ENCODE measurements at regions not wholly inside any gene's neighbourhood (a gene's known extent, or its start where the extent isn't known, plus 50 kb on each side); places are given as distances from the start of the nearest gene placed in this dataset.

DNA sequence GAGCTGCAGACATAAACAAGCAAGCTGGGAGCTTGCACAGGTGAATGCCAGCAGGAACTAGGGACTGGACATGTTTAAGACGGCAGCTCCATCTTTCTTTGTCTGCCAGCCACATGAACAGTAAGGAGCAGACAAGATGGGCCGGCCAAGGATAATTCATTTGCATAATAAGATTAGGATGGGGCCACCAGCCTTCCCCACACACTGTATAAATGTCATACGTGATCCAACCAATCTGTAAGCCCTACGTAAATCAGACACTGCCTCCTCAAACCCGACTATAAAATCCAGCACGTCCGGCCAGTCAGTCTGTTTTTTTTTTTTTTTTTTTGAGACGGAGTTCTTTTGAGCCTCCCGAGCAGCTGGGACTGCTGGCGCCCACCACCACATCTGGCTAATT, 75.6 kb upstream of the BOD1L1 start:
- DNase-seq (ENCODE audit: low spot score): no peak
- TF ChIP-seq, protein P1, sequence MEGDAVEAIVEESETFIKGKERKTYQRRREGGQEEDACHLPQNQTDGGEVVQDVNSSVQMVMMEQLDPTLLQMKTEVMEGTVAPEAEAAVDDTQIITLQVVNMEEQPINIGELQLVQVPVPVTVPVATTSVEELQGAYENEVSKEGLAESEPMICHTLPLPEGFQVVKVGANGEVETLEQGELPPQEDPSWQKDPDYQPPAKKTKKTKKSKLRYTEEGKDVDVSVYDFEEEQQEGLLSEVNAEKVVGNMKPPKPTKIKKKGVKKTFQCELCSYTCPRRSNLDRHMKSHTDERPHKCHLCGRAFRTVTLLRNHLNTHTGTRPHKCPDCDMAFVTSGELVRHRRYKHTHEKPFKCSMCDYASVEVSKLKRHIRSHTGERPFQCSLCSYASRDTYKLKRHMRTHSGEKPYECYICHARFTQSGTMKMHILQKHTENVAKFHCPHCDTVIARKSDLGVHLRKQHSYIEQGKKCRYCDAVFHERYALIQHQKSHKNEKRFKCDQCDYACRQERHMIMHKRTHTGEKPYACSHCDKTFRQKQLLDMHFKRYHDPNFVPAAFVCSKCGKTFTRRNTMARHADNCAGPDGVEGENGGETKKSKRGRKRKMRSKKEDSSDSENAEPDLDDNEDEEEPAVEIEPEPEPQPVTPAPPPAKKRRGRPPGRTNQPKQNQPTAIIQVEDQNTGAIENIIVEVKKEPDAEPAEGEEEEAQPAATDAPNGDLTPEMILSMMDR (IDR thresholded peaks at IDR 0.05; ENCODE audit: borderline replicate concordance, control extremely low read depth, extremely low read depth, insufficient read depth, missing control alignments): no peak
- in situ Hi-C loops (cut with MboI; ENCODE audit: low sequenced_read_pairs, unreplicated experiment): no loop called here

DNA sequence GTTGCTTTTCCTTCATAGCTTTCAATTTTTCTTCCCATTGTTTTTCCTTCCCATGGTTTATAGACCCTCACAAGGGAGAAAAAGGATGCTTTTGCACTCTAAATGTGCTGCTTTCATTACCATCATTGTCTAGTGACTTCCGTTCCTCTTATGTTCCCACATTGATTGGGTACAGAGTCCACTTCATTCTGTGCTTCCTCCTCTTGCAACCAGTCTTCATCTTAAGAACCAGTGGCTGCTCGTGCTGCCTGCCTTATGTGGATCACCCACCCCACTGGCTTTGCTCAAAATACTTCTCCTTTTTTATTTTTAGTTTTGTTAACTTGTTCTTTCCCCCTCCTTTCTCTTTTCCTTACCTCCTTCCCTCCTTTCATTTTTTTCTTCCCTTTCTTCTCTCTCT, 76.5 kb upstream of the BOD1L1 start:
- in situ Hi-C loops (cut with MboI; ENCODE audit: low sequenced_read_pairs, unreplicated experiment): no loop called here
- DNase-seq (ENCODE audit: low spot score): no peak
- TF ChIP-seq, protein P1 (IDR thresholded peaks at IDR 0.05; ENCODE audit: borderline replicate concordance, control extremely low read depth, extremely low read depth, insufficient read depth, missing control alignments): no peak

DNA sequence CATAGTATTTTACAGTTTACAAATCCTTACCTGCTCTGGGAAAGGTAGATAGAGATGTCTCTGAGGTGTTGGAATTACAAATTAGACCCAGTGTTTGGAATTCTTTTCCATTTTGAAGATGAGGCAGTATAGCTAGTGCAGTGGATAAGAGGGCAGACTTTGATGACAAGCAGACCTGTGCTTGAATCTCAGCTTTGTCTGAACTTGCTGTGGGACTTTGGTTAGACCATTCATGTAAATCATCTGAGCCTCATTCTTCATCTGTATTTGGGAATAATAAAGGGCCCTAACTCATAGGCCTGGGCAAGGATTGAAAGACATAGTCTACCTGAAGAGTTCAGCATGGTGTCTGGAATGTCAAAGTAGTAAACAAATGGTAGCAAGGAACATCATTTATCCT, 77.2 kb upstream of the BOD1L1 start:
- in situ Hi-C loops (cut with MboI; ENCODE audit: low sequenced_read_pairs, unreplicated experiment): no loop called here

DNA sequence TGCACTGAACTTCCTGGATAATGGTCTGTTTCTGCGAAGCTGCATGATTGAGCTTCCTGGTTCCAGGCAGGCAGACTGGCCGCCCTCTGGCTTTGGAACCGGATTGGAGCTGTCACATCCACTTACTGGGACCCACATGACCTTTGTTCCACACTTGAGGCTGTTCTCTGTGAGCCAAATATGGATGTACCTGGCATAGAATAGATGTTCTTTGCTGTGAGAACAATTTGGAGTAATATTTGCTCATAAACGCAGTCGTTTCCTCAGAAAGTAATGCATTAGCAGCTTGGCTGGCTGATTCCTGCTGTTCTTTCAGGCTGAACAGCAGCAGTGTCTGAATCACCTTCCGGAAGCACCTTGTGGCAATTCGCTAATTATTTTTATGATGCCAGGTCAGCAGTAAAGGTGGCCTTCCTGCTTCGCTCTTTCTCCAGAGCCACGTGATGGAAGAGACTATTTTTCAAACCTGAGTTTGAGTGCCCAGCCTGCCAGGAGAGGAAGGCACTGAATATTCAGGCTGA, 78.1 kb upstream of the BOD1L1 start:
- DNase-seq (ENCODE audit: low spot score): no peak
- TF ChIP-seq, protein P1 (IDR thresholded peaks at IDR 0.05; ENCODE audit: borderline replicate concordance, control extremely low read depth, extremely low read depth, insufficient read depth, missing control alignments): no peak
- in situ Hi-C loops (cut with MboI; ENCODE audit: low sequenced_read_pairs, unreplicated experiment): no loop called here

More for the DNA sequence above, 77.2 kb upstream of the BOD1L1 start:
- TF ChIP-seq, protein P1 (IDR thresholded peaks at IDR 0.05; ENCODE audit: borderline replicate concordance, control extremely low read depth, extremely low read depth, insufficient read depth, missing control alignments): no peak
- DNase-seq (ENCODE audit: low spot score): no peak

DNA sequence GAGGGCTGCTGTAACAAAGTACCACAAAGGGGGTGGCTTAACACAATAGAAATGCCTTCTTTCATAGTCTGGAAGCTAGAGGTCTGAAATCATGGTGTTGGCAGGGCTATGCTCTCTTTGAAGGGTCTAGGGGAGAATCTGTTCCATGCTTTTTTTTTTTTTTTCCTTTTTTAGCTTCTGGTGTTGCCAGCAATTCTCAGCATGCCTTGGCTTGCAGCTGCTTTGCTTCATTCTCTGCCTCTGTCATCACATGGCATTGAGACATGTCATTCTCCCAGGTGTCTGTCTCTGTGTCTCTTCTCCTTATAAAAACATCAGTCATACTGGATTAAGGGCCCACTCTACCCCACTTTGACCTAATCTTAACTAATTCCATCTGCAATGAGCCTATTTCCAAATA, 78.6 kb upstream of the BOD1L1 start:
- DNase-seq (ENCODE audit: low spot score): no peak
- in situ Hi-C loops (cut with MboI; ENCODE audit: low sequenced_read_pairs, unreplicated experiment): no loop called here
- TF ChIP-seq, protein P1 (IDR thresholded peaks at IDR 0.05; ENCODE audit: borderline replicate concordance, control extremely low read depth, extremely low read depth, insufficient read depth, missing control alignments): no peak

DNA sequence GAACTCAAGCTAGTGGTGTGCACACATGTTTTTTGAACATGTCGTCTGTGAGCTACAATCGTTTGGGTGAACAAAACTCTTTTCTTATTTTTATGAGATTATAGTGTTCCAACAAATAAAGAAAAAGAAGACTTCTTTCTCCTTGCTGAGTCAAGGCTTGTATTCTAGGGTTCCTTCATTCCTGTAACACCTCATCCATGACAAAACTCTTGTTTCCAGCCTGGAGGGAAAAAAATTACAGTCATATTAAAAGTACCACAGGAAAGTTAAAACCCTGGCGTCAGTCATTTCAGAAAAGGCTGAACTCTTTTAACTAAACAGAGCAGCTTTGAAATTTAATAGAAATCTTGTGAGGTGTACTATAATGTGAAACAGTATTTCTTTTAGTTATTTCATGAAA, 79.2 kb upstream of the BOD1L1 start:
- DNase-seq (ENCODE audit: low spot score): no peak
- in situ Hi-C loops (cut with MboI; ENCODE audit: low sequenced_read_pairs, unreplicated experiment): no loop called here
- TF ChIP-seq, protein P1 (IDR thresholded peaks at IDR 0.05; ENCODE audit: borderline replicate concordance, control extremely low read depth, extremely low read depth, insufficient read depth, missing control alignments): no peak
